ENCODE measurements at regions not wholly inside any gene's neighbourhood (a gene's known extent, or its start where the extent isn't known, plus 50 kb on each side); places are given as distances from the start of the nearest gene placed in this dataset.
A peak's percentile ranks its signal among the peaks of the same experiment; 100 is the strongest.
"Not testable (repeated sequence)": the region's sequence is repeated elsewhere in the genome, so short reads cannot be mapped to it uniquely, and the experiment has no call there.

DNA sequence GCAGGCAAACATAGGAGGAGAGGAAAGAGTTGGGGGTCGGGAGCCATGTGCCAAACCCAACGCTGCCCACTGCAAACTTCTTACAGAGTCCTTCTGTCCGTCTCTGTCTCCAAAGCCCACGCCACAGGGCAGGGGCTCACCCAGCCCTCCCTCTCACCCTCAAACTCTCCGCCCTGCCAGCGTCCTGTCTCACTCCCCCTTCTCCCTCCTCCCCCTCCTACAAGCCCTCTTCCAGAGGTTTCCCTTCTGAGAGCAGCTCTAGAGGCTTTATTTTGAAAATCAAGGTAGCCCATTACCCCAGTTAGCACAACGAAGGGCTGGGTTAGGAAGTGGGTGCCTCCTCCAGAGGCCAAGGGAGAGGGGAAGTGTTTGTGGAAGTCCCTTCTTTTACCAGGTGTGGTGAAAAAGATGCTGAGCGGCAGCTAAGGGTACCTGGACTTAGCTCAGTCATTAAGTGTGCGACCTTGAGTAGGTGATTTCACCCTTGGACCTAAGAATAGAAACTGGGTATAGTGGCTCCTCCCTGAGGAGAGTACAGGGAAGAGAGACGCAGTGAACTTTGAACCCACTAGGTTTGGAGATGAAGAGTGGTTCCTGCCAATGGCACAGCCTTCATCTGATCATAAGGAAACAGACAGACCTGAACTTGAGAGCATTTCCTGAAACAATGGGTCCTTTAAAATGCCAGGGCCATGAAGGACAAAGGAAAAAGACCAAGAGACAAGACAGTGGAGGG, 123.8 kb downstream of the BANF2 start:
- TF ChIP-seq, protein P1, sequence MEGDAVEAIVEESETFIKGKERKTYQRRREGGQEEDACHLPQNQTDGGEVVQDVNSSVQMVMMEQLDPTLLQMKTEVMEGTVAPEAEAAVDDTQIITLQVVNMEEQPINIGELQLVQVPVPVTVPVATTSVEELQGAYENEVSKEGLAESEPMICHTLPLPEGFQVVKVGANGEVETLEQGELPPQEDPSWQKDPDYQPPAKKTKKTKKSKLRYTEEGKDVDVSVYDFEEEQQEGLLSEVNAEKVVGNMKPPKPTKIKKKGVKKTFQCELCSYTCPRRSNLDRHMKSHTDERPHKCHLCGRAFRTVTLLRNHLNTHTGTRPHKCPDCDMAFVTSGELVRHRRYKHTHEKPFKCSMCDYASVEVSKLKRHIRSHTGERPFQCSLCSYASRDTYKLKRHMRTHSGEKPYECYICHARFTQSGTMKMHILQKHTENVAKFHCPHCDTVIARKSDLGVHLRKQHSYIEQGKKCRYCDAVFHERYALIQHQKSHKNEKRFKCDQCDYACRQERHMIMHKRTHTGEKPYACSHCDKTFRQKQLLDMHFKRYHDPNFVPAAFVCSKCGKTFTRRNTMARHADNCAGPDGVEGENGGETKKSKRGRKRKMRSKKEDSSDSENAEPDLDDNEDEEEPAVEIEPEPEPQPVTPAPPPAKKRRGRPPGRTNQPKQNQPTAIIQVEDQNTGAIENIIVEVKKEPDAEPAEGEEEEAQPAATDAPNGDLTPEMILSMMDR (conservative IDR thresholded peaks at IDR 0.05; ENCODE audit: control insufficient read depth, insufficient read depth, low read depth, low read length): no peak
- H3K4me3 ChIP-seq (ENCODE audit: control insufficient read depth, low read depth, low read length): no peak overlapping the region
- no peak for DNase-seq (ENCODE audit: low read depth)

DNA sequence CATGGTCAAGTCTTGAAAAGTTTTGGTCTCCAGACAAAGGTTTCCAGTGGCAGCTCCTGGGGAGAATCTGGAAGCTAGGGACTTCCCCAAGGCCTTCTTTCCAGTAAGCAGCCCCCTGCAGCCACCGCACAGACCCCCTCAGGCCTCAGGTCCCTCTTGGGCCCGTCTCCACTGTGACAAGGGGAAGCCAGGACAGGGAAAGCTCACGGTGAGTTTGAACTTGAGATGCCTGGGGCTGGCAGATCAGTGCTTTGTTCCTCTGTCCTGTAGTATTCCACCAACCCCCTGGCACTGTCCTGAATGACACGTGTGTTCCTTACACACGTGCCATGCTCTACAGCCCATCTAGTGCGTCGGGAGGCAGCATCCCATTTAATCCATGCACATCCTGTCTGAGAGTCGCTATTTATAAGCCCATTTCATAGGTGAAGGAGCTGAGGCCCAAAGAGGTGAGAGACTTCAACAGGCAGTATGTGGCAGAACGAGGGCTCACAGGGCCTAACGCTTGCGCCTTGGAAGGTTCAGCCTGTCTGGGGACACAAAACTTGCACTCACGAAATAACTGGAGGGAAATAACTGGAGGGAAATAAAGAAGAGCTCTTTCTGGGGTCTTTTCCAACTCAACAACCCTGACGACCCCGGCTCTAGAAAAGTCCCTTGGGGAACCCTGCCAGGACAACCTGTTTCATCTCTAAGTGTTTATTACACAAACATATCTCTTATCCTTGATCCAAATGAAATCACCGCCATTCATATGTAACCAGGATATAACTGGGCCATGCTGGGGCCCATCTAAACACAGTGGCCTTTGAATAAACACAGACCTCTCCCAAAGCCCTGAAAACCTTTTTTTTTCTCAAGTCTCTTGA, 123.0 kb downstream of the BANF2 start:
- DNase-seq (ENCODE audit: low read depth): no peak
- TF ChIP-seq, protein P1 (conservative IDR thresholded peaks at IDR 0.05; ENCODE audit: control insufficient read depth, insufficient read depth, low read depth, low read length): no peak

DNA sequence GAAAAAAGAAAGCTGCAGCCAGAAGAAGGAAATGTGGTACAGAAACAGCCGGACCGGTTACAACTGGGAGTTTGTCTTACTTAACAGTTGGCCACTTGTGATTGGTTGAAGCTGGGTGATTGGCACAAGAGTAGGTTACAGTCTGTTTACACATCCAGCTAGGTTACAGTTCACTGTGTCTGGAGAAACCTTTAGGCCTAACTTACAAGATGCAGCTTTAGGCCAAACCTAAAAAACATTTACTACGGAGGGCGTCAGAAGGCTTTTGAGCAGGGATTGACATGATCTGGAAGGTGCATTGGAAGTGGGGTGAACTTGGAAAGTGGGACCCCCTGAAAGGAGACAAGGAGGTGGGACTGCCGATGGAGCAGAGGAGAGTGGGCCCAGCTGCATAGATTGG, 122.3 kb downstream of the BANF2 start:
- TF ChIP-seq, protein P1 (conservative IDR thresholded peaks at IDR 0.05; ENCODE audit: control insufficient read depth, insufficient read depth, low read depth, low read length): no peak
- no peak overlapping the region for H3K4me3 ChIP-seq (ENCODE audit: control insufficient read depth, low read depth, low read length)
- DNase-seq (ENCODE audit: low read depth): peak; percentile 90

More for the DNA sequence above, 123.0 kb downstream of the BANF2 start:
- H3K4me3 ChIP-seq (ENCODE audit: control insufficient read depth, low read depth, low read length): no peak overlapping the region

DNA sequence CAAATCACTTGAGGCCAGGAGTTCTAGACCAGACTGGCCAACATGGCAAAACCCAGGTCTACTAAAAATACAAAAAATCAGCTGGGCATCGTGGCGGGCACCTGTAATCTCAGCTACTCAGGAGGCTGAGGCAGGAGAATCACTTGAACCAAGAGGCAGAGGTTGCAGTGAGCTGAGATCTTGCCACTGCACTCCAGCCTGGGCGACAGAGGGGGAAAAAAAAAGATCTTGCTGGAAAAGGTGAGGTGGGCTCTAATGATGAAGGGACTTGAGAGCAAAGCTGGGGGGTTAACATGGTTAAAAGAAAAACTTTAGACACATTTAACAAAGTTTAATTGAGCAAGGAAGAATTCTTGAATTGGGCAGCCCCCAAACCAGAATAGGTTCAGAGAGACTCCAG, 121.8 kb downstream of the BANF2 start:
- not testable (repeated sequence) for H3K4me3 ChIP-seq (ENCODE audit: control insufficient read depth, low read depth, low read length); DNase-seq (ENCODE audit: low read depth)

DNA sequence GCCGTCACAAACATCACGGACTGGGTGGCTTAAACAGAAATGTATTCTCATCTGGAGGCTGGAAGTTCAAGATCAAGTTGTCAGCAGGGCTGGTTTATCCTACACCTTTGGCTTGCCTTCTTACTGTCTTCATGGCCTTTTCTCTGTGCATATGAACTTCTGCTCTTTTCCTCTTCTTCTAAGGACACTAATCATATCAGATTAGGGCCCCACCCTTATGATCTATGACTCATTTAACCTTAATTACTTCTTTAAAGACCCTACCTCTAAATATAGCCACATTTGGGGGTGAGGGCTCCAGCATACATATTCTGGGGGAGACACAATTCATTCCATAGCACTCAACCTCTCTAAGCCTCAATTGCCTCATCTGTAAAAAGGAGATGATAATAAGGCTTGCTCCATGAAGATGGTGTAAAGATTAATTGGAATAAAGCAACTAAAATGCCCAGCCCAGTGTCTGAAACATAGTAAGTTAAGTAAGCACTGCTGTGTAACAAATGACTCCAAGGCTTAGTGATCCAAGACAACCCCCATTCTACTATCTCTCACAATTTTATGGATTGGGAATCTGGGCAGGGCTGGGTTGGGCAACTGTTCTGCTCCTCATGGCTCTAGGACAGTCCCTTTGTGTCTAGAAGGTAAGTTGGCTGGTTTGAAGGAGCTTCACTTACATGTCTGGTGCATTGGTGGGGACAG, 119.8 kb downstream of the BANF2 start:
- no peak overlapping the region for H3K4me3 ChIP-seq (ENCODE audit: control insufficient read depth, low read depth, low read length)
- no peak for DNase-seq (ENCODE audit: low read depth)
- TF ChIP-seq, protein P1 (conservative IDR thresholded peaks at IDR 0.05; ENCODE audit: control insufficient read depth, insufficient read depth, low read depth, low read length): no peak

DNA sequence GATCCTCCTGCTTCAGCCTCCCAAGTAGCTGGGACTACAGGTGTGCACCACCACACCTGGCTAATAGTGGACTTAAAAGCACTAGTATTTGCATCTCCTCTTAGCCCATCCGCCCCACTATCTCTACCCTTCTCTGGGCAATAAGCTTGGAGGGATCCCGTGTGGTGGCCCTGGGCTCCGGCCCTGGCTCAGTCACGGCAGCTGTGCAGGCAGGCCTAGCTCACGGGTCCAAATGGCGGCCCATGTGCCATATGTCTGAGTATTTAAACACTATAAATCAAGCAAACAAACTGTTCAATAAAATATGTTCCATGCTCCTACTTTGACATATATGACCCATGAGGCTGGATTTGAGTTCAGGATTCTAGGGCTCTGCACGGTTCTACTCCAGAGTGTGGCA, 118.4 kb downstream of the BANF2 start:
- no peak for DNase-seq (ENCODE audit: low read depth)
- no peak overlapping the region for H3K4me3 ChIP-seq (ENCODE audit: control insufficient read depth, low read depth, low read length)
- TF ChIP-seq, protein P1 (conservative IDR thresholded peaks at IDR 0.05; ENCODE audit: control insufficient read depth, insufficient read depth, low read depth, low read length): no peak
